Gastrocnemius medialis (tissue), 4 donors: ENCODE measurements at regions not wholly inside any gene's neighbourhood (a gene's known extent, or its start where the extent isn't known, plus 50 kb on each side); places are given as distances from the start of the nearest gene placed in this dataset.

ENCODE experiments used
- ATAC-seq, 2 donors: fragments of 150-250 bp; one replicate each; pipeline ENCODE4 v1.9.1; 2016
- DNase-seq, 2 donors: peaks; one replicate each; pipeline ENCODE4 v3.0.0-alpha.2; 2019
- H3K27ac ChIP-seq, 4 donors: fragments of 200-600 bp; sonication (generic); 1 replicate in 1 of 4; 2 replicates in 3 of 4; pipeline ENCODE4 v1.5.1; 2016 to 2018; ENCODE audit warnings: mild to moderate bottlenecking in 2 of 4, moderate library complexity in 1 of 4
- H3K27me3 ChIP-seq, 3 donors: fragments of 200-600 bp; sonication (generic) in 2 of 3; 1 replicate in 1 of 3; 2 replicates in 2 of 3; pipeline versions ENCODE4 v1.5.1 to v1.6.0; 2016 to 2019; ENCODE audit warnings: mild to moderate bottlenecking in 1 of 3, moderate library complexity in 1 of 3
- H3K36me3 ChIP-seq, 2 donors: fragments of 200-600 bp; sonication (generic) in 1 of 2; one replicate each; pipeline ENCODE4 v1.5.1; 2017 to 2018
- H3K4me1 ChIP-seq, 2 donors: fragments of 200-600 bp; sonication (generic) in 1 of 2; one replicate each; pipeline ENCODE4 v1.5.1; 2016 to 2017; ENCODE audit warnings: mild to moderate bottlenecking in 2 of 2
- H3K4me3 ChIP-seq, 4 donors: fragments of 200-600 bp; sonication (generic) in 3 of 4; 1 replicate in 1 of 4; 2 replicates in 3 of 4; pipeline ENCODE4 v1.5.1; 2016 to 2019; ENCODE audit warnings: mild to moderate bottlenecking in 2 of 4
- H3K9me3 ChIP-seq, 3 donors: fragments of 200-600 bp; sonication (generic) in 2 of 3; 1 replicate in 1 of 3; 2 replicates in 2 of 3; pipeline ENCODE4 v1.5.1; 2016 to 2019
- CTCF ChIP-seq, 5 experiments: fragments of 450-650 bp in 3 of 5; fragments of 200-600 bp in 2 of 5; sonication (generic) in 2 of 5; IDR thresholded peaks in 4 of 5; conservative IDR thresholded peaks in 1 of 5; 1 replicate in 4 of 5; 2 replicates in 1 of 5; pipeline ENCODE4 v1.5.1; 2016 to 2019; ENCODE audit warnings: antibody characterized with exemption in 5 of 5, mild to moderate bottlenecking in 3 of 5, moderate library complexity in 3 of 5
- POLR2A ChIP-seq, 2 donors: fragments of 450-650 bp; IDR thresholded peaks; one replicate each; pipeline ENCODE4 v1.6.1; 2017; ENCODE audit warnings: antibody characterized with exemption in 2 of 2, mild to moderate bottlenecking in 2 of 2, moderate library complexity in 2 of 2
- in situ Hi-C, 4 donors: fragments of 200-750 bp; cut with MboI; loops; one replicate each; pipeline versions ENCODE4 v1.15.0 to v1.8.0; 2017; ENCODE audit warnings: low sequenced_read_pairs in 4 of 4
- intact Hi-C: fragments of 100-400 bp; cut with DNase I; formaldehyde crosslinking; loops from one replicate; pipeline ENCODE4 v1.15.1; 2023; ENCODE audit warnings: low total_unique reads

- Histone ChIP-seq H3K27ac (no peak overlapping the region), H3K36me3 (no peaks in the 10 kb centered on the region), H3K4me1 (no peaks in the 10 kb centered on the region), H3K27me3 (peaks cover 4 to 10% (median 8%) of the 10 kb centered on the region in 3 donors), H3K9me3 (no peaks in the 10 kb centered on the region), H3K4me3 (no peak overlapping the region)
- ATAC-seq (no peak), DNase-seq (no peak)
- in situ Hi-C loops, result no loop called here
- TF ChIP-seq POLR2A (IDR thresholded peaks at IDR 0.05) (no peak), CTCF (IDR thresholded peaks at IDR 0.05 in 4 of 5, conservative IDR thresholded peaks at IDR 0.05 in 1 of 5) (no peak)
- intact Hi-C loops, result no loop called here
Observed at GRCh38 chr16:87017371-87018012, 299.7 kb downstream of the C16orf95 start.

GRCh38 chr16:87025676-87026075 is 291.5 kb downstream of the C16orf95 start:
- TF ChIP-seq POLR2A (IDR thresholded peaks at IDR 0.05) (no peak), CTCF (IDR thresholded peaks at IDR 0.05 in 4 of 5, conservative IDR thresholded peaks at IDR 0.05 in 1 of 5) (no peak)
- Histone ChIP-seq H3K4me1 (no peaks in the 10 kb centered on the region), H3K27me3 (no peaks in the 10 kb centered on the region), H3K4me3 (no peak overlapping the region), H3K27ac (no peak overlapping the region), H3K36me3 (no peaks in the 10 kb centered on the region), H3K9me3 (no peaks in the 10 kb centered on the region)
- ATAC-seq (no peak), DNase-seq (no peak)
- in situ Hi-C loops (no loop called here), intact Hi-C loops (no loop called here)

GRCh38 chr16:87027056-87027616 is 290.1 kb downstream of the C16orf95 start:
- Histone ChIP-seq H3K4me1 (peaks cover 2% of the 10 kb centered on the region in 2 donors), H3K27me3 (no peaks in the 10 kb centered on the region), H3K9me3 (no peaks in the 10 kb centered on the region), H3K4me3 (no peak overlapping the region), H3K36me3 (no peaks in the 10 kb centered on the region), H3K27ac (no peak overlapping the region)
- DNase-seq (no peak), ATAC-seq (no peak)
- intact Hi-C loops, result no loop called here
- in situ Hi-C loops, result no loop called here
- no peak for TF ChIP-seq CTCF (IDR thresholded peaks at IDR 0.05 in 4 of 5, conservative IDR thresholded peaks at IDR 0.05 in 1 of 5)
- no peak for TF ChIP-seq POLR2A (IDR thresholded peaks at IDR 0.05)

- in situ Hi-C loops, result no loop called here
- Histone ChIP-seq H3K36me3 (no peaks in the 10 kb centered on the region), H3K4me1 (peaks cover 18% of the 10 kb centered on the region in 2 donors), H3K4me3 (no peak overlapping the region), H3K27ac (no peak overlapping the region), H3K9me3 (no peaks in the 10 kb centered on the region), H3K27me3 (peaks cover 0 to 3% (median 0%) of the 10 kb centered on the region in 3 donors)
- DNase-seq (no peak), ATAC-seq (no peak)
- intact Hi-C loops, result no loop called here
- TF ChIP-seq CTCF (IDR thresholded peaks at IDR 0.05 in 4 of 5, conservative IDR thresholded peaks at IDR 0.05 in 1 of 5), result no peak
- no peak for TF ChIP-seq POLR2A (IDR thresholded peaks at IDR 0.05)
Observed at GRCh38 chr16:87028481-87029320, 288.5 kb downstream of the C16orf95 start.
